KG1 (cell line): ENCODE measurements at regions not wholly inside any gene's neighbourhood (a gene's known extent, or its start where the extent isn't known, plus 50 kb on each side); places are given as distances from the start of the nearest gene placed in this dataset.

ENCODE experiments used
- DNase-seq: peaks from one replicate; lab custom pipeline; 2025; lab: John Stamatoyannopoulos, UW

- DNase-seq = no peak
Measured at GRCh38 chr4:60794372-60794771, 405.8 kb upstream of the ADGRL3 start.

- DNase-seq = no peak
Measured at GRCh38 chr4:60799214-60799613, 400.9 kb upstream of the ADGRL3 start.

GRCh38 chr4:60800701-60801100 lies 399.4 kb upstream of the ADGRL3 start:
- DNase-seq = no peak

- DNase-seq = no peak
Measured at GRCh38 chr4:60805500-60806313, 394.4 kb upstream of the ADGRL3 start.

GRCh38 chr4:60808726-60809485 lies 391.2 kb upstream of the ADGRL3 start:
- no peak for DNase-seq

GRCh38 chr4:60809486-60809800 lies 390.7 kb upstream of the ADGRL3 start:
- DNase-seq = no peak

- DNase-seq = no peak
Measured at GRCh38 chr4:60812811-60813210, 387.3 kb upstream of the ADGRL3 start.

GRCh38 chr4:60814549-60814948 lies 385.6 kb upstream of the ADGRL3 start:
- no peak for DNase-seq

- DNase-seq = no peak
Measured at GRCh38 chr4:60817609-60818008, 382.5 kb upstream of the ADGRL3 start.

GRCh38 chr4:60822986-60823385 lies 377.1 kb upstream of the ADGRL3 start:
- no peak for DNase-seq

GRCh38 chr4:60840020-60840419 lies 360.1 kb upstream of the ADGRL3 start:
- no peak for DNase-seq

- DNase-seq = no peak
Measured at GRCh38 chr4:60846678-60847077, 353.4 kb upstream of the ADGRL3 start.

GRCh38 chr4:60847614-60848013 lies 352.5 kb upstream of the ADGRL3 start:
- no peak for DNase-seq

GRCh38 chr4:60857130-60857753 lies 342.9 kb upstream of the ADGRL3 start:
- no peak for DNase-seq

GRCh38 chr4:60863442-60863841 lies 336.7 kb upstream of the ADGRL3 start:
- no peak for DNase-seq

- DNase-seq = no peak
Measured at GRCh38 chr4:60865273-60865672, 334.9 kb upstream of the ADGRL3 start.

- no peak for DNase-seq
Measured at GRCh38 chr4:60868232-60868960, 331.7 kb upstream of the ADGRL3 start.

- DNase-seq = no peak
Measured at GRCh38 chr4:60879135-60879701, 320.9 kb upstream of the ADGRL3 start.

- no peak for DNase-seq
Measured at GRCh38 chr4:60884587-60884986, 315.5 kb upstream of the ADGRL3 start.

- no peak for DNase-seq
Measured at GRCh38 chr4:60885011-60885410, 315.1 kb upstream of the ADGRL3 start.

GRCh38 chr4:60890743-60891142 lies 309.4 kb upstream of the ADGRL3 start:
- DNase-seq = no peak

GRCh38 chr4:60891947-60892346 lies 308.2 kb upstream of the ADGRL3 start:
- DNase-seq = no peak
